Mesenchymal stem cell (in vitro differentiated cells and primary cell): ENCODE measurements at regions not wholly inside any gene's neighbourhood (a gene's known extent, or its start where the extent isn't known, plus 50 kb on each side); places are given as distances from the start of the nearest gene placed in this dataset.
A peak's percentile ranks its signal among the peaks of the same experiment; 100 is the strongest.

Experiments
- DNase-seq: peaks from one replicate; pipeline ENCODE4 v3.0.0-alpha.2; 2013
- H2AFZ ChIP-seq: one replicate; pipeline ENCODE4 v1.6.1; 2013; ENCODE audit warnings: low read depth, mild to moderate bottlenecking, control low read depth, inconsistent platforms, low read length, moderate library complexity
- H2AK5ac ChIP-seq: 2 replicates; pipeline ENCODE4 v1.6.1; 2013; ENCODE audit warnings: low read length, moderate library complexity, mild to moderate bottlenecking, inconsistent platforms; ENCODE audit not compliant: severe bottlenecking
- H2BK120ac ChIP-seq: one replicate; pipeline ENCODE4 v1.6.1; 2013; ENCODE audit warnings: low read depth, mild to moderate bottlenecking, inconsistent platforms, low read length, moderate library complexity
- H2BK12ac ChIP-seq, 2 experiments: one replicate each; pipeline ENCODE4 v1.6.1; 2013; ENCODE audit warnings: inconsistent platforms in 2 of 2, low read length in 2 of 2, mild to moderate bottlenecking in 2 of 2, moderate library complexity in 2 of 2, control low read depth in 1 of 2
- H2BK15ac ChIP-seq: one replicate; pipeline ENCODE4 v1.6.1; 2013; ENCODE audit warnings: mild to moderate bottlenecking, low read depth, inconsistent platforms; ENCODE audit not compliant: poor library complexity, severe bottlenecking
- H2BK5ac ChIP-seq: 2 replicates; pipeline ENCODE4 v1.6.1; 2013; ENCODE audit warnings: low read depth, mild to moderate bottlenecking, low read length, control low read depth, inconsistent platforms; ENCODE audit not compliant: poor library complexity, severe bottlenecking
- H3K14ac ChIP-seq, 2 experiments: one replicate each; pipeline ENCODE4 v1.6.1; 2013; ENCODE audit warnings: inconsistent platforms in 2 of 2, low read length in 2 of 2, control low read depth in 1 of 2, mild to moderate bottlenecking in 1 of 2, moderate library complexity in 1 of 2
- H3K18ac ChIP-seq, 2 experiments: one replicate each; pipeline ENCODE4 v1.6.1; 2013; ENCODE audit warnings: inconsistent platforms in 2 of 2, low read length in 2 of 2, control low read depth in 1 of 2, low read depth in 1 of 2, mild to moderate bottlenecking in 1 of 2
- H3K23ac ChIP-seq, 2 experiments: one replicate each; pipeline ENCODE4 v1.6.1; 2013; ENCODE audit warnings: inconsistent platforms in 2 of 2, low read length in 2 of 2, mild to moderate bottlenecking in 2 of 2, moderate library complexity in 2 of 2, control low read depth in 1 of 2
- H3K27ac ChIP-seq: 2 replicates; pipeline ENCODE4 v1.5.1; 2013; ENCODE audit warnings: mild to moderate bottlenecking, moderate library complexity, low read length, control low read depth, inconsistent platforms; ENCODE audit not compliant: poor library complexity, severe bottlenecking
- H3K27me3 ChIP-seq, 2 experiments: 2 replicates each; pipeline versions ENCODE4 v1.6.1 to v1.7.0; 2013; ENCODE audit warnings: low read length in 2 of 2, mild to moderate bottlenecking in 2 of 2, moderate library complexity in 2 of 2, control low read depth in 1 of 2, inconsistent platforms in 1 of 2; ENCODE audit not compliant: control insufficient read depth in 1 of 2, insufficient read depth in 1 of 2
- H3K36me3 ChIP-seq, 2 experiments: 2 replicates each; pipeline versions ENCODE4 v1.6.1 to v1.7.0; 2013; ENCODE audit warnings: low read length in 2 of 2, control low read depth in 1 of 2, inconsistent platforms in 1 of 2, low read depth in 1 of 2, mild to moderate bottlenecking in 1 of 2; ENCODE audit not compliant: insufficient read depth in 2 of 2, control insufficient read depth in 1 of 2
- H3K4ac ChIP-seq, 2 experiments: one replicate each; pipeline ENCODE4 v1.6.1; 2013; ENCODE audit warnings: inconsistent platforms in 2 of 2, low read length in 2 of 2, mild to moderate bottlenecking in 2 of 2, moderate library complexity in 2 of 2, control low read depth in 1 of 2, low read depth in 1 of 2
- H3K4me1 ChIP-seq: 2 replicates; pipeline ENCODE4 v1.6.1; 2013; ENCODE audit warnings: low read depth, low read length, control low read depth; ENCODE audit not compliant: control insufficient read depth, insufficient read depth
- H3K4me2 ChIP-seq: 2 replicates; pipeline ENCODE4 v1.6.1; 2013; ENCODE audit warnings: low read length, mild to moderate bottlenecking, inconsistent platforms; ENCODE audit not compliant: poor library complexity, severe bottlenecking
- H3K4me3 ChIP-seq, 2 experiments: 2 replicates each; pipeline versions ENCODE4 v1.5.1 to v1.7.0; 2013; ENCODE audit warnings: low read length in 2 of 2, mild to moderate bottlenecking in 2 of 2, control low read depth in 1 of 2, low read depth in 1 of 2; ENCODE audit not compliant: insufficient read depth in 1 of 2
- H3K79me1 ChIP-seq: replicated peaks from 2 replicates; pipeline ENCODE4 v1.6.1; 2013; ENCODE audit warnings: mild to moderate bottlenecking, control low read depth, low read length, inconsistent platforms; ENCODE audit not compliant: poor library complexity, severe bottlenecking
- H3K9ac ChIP-seq: 2 replicates; pipeline ENCODE4 v1.7.0; 2013; ENCODE audit warnings: mild to moderate bottlenecking, low read length, moderate library complexity
- H3K9me3 ChIP-seq: 2 replicates; pipeline ENCODE4 v1.7.0; 2013; ENCODE audit warnings: mild to moderate bottlenecking, low read length; ENCODE audit not compliant: control insufficient read depth
- H4K8ac ChIP-seq: one replicate; pipeline ENCODE4 v1.6.1; 2013; ENCODE audit warnings: inconsistent platforms, mild to moderate bottlenecking, low read length, moderate library complexity
- H4K91ac ChIP-seq: one replicate; pipeline ENCODE4 v1.6.1; 2013; ENCODE audit warnings: mild to moderate bottlenecking, low read length, inconsistent platforms
- WGBS: methylation state at CpG from one replicate; pipeline ENCODE4 v1.1.7; 2013; ENCODE audit warnings: mixed read lengths; 5-methylcytosine and 5-hydroxymethylcytosine counted together

GRCh38 chr2:116747103-116747502, 1067.4 kb upstream of the DDX18 start:
- H3K14ac ChIP-seq, result no peak overlapping the region
- no peak overlapping the region for H2BK12ac ChIP-seq
- H3K79me1 ChIP-seq, result no peaks in the 10 kb centered on the region
- no peak overlapping the region for H4K91ac ChIP-seq
- H3K18ac ChIP-seq, result no peak overlapping the region
- no peak overlapping the region for H3K4me3 ChIP-seq
- no peak overlapping the region for H3K23ac ChIP-seq
- peak; percentile 4 for DNase-seq
- H3K36me3 ChIP-seq, result no peaks in the 10 kb centered on the region
- H2AFZ ChIP-seq, result no peak overlapping the region
- no peaks in the 10 kb centered on the region for H3K27me3 ChIP-seq
- no peak overlapping the region for H4K8ac ChIP-seq
- H3K27ac ChIP-seq, result no peak overlapping the region
- H2BK15ac ChIP-seq, result no peak overlapping the region
- H3K4ac ChIP-seq, result no peak overlapping the region
- H3K4me1 ChIP-seq, result no peaks in the 10 kb centered on the region
- H2BK5ac ChIP-seq, result no peak overlapping the region
- no peak overlapping the region for H2BK120ac ChIP-seq
- H3K9ac ChIP-seq, result no peak overlapping the region
- H2AK5ac ChIP-seq, result no peak overlapping the region
- WGBS, result 80% methylated on average over 1 of the region's 1 CpG
- H3K4me2 ChIP-seq, result no peak overlapping the region
- H3K9me3 ChIP-seq, result no peaks in the 10 kb centered on the region

- H3K27me3 ChIP-seq, result no peaks in the 10 kb centered on the region
- H3K4ac ChIP-seq, result no peak overlapping the region
Measured at GRCh38 chr2:116749994-116750393, 1064.5 kb upstream of the DDX18 start.

GRCh38 chr2:116754381-116755101, 1060.0 kb upstream of the DDX18 start:
- H2BK120ac ChIP-seq, result no peak overlapping the region
- no peak overlapping the region for H2BK12ac ChIP-seq
- no peak overlapping the region for H3K14ac ChIP-seq
- no peaks in the 10 kb centered on the region for H3K9me3 ChIP-seq
- no peak overlapping the region for H2BK5ac ChIP-seq
- H3K4me3 ChIP-seq, result no peak overlapping the region
- H3K9ac ChIP-seq, result no peak overlapping the region
- no peak for DNase-seq
- WGBS, result 38% methylated on average over 12 of the region's 13 CpGs
- H4K8ac ChIP-seq, result no peak overlapping the region
- H4K91ac ChIP-seq, result no peak overlapping the region
- H3K36me3 ChIP-seq, result no peaks in the 10 kb centered on the region
- no peak overlapping the region for H2AFZ ChIP-seq
- H2AK5ac ChIP-seq, result no peak overlapping the region
- no peaks in the 10 kb centered on the region for H3K27me3 ChIP-seq
- no peak overlapping the region for H3K27ac ChIP-seq
- H2BK15ac ChIP-seq, result no peak overlapping the region
- H3K4ac ChIP-seq, result no peak overlapping the region
- H3K4me2 ChIP-seq, result no peak overlapping the region
- H3K4me1 ChIP-seq, result no peaks in the 10 kb centered on the region
- no peak overlapping the region for H3K23ac ChIP-seq
- H3K79me1 ChIP-seq, result no peaks in the 10 kb centered on the region
- H3K18ac ChIP-seq, result peak overlapping the region in 1 of 2 experiments; percentile 11

More at GRCh38 chr2:116749994-116750393, 1064.5 kb upstream of the DDX18 start:
- H3K79me1 ChIP-seq, result no peaks in the 10 kb centered on the region
- no peak overlapping the region for H3K18ac ChIP-seq
- no peak overlapping the region for H3K4me2 ChIP-seq
- H3K4me1 ChIP-seq, result no peaks in the 10 kb centered on the region
- no peak overlapping the region for H4K8ac ChIP-seq
- no peak overlapping the region for H3K23ac ChIP-seq
- no peak overlapping the region for H2BK12ac ChIP-seq
- H4K91ac ChIP-seq, result no peak overlapping the region
- H2AK5ac ChIP-seq, result no peak overlapping the region
- no peak overlapping the region for H2BK5ac ChIP-seq
- no peaks in the 10 kb centered on the region for H3K9me3 ChIP-seq
- DNase-seq, result no peak
- H3K4me3 ChIP-seq, result no peak overlapping the region
- no peak overlapping the region for H2BK15ac ChIP-seq
- H3K14ac ChIP-seq, result no peak overlapping the region
- no peak overlapping the region for H3K27ac ChIP-seq
- no peak overlapping the region for H2BK120ac ChIP-seq
- no peaks in the 10 kb centered on the region for H3K36me3 ChIP-seq
- no peak overlapping the region for H3K9ac ChIP-seq
- no peak overlapping the region for H2AFZ ChIP-seq

- Histone ChIP-seq H3K4me2 (no peak overlapping the region), H4K91ac (no peak overlapping the region), H3K9ac (no peak overlapping the region), H3K27me3 (no peaks in the 10 kb centered on the region), H2BK15ac (no peak overlapping the region), H3K9me3 (no peaks in the 10 kb centered on the region), H4K8ac (no peak overlapping the region), H2AFZ (no peak overlapping the region), H3K14ac (no peak overlapping the region), H2AK5ac (no peak overlapping the region), H3K23ac (no peak overlapping the region), H3K4me3 (no peak overlapping the region), H2BK12ac (no peak overlapping the region), H3K4ac (no peak overlapping the region), H3K4me1 (no peaks in the 10 kb centered on the region), H3K36me3 (no peaks in the 10 kb centered on the region), H3K27ac (no peak overlapping the region), H3K18ac (no peak overlapping the region), H2BK5ac (no peak overlapping the region), H2BK120ac (no peak overlapping the region), H3K79me1 (no peaks in the 10 kb centered on the region)
- DNase-seq, result no peak
- 86% methylated on average over 1 of the region's 1 CpG for WGBS
Measured at GRCh38 chr2:116761864-116762263, 1052.6 kb upstream of the DDX18 start.
